Thymus (tissue), 11 donors: ENCODE measurements at regions not wholly inside any gene's neighbourhood (a gene's known extent, or its start where the extent isn't known, plus 50 kb on each side); places are given as distances from the start of the nearest gene placed in this dataset.

Experiments used
- DNase-seq, 9 donors: peaks; one replicate each; pipeline ENCODE4 v3.0.0-alpha.2; 2013; ENCODE audit warnings: low spot score in 9 of 9, low read depth in 6 of 9, missing footprints in 1 of 9
- H3K27ac ChIP-seq, 2 donors: one replicate each; pipeline ENCODE4 v1.5.1; 2013; ENCODE audit warnings: control low read depth in 1 of 2, low read depth in 1 of 2, low read length in 1 of 2, mild to moderate bottlenecking in 1 of 2, moderate library complexity in 1 of 2
- H3K27me3 ChIP-seq, 2 donors: one replicate each; pipeline ENCODE4 v1.5.1; 2013; ENCODE audit warnings: low read length in 1 of 2; ENCODE audit not compliant: control insufficient read depth in 2 of 2, insufficient read depth in 1 of 2
- H3K36me3 ChIP-seq, 2 donors: one replicate each; pipeline ENCODE4 v1.5.1; 2013; ENCODE audit warnings: low read length in 1 of 2, mild to moderate bottlenecking in 1 of 2, moderate library complexity in 1 of 2; ENCODE audit not compliant: control insufficient read depth in 2 of 2, insufficient read depth in 2 of 2
- H3K4me1 ChIP-seq, 2 donors: one replicate each; pipeline ENCODE4 v1.5.1; 2013; ENCODE audit warnings: low read length in 2 of 2; ENCODE audit not compliant: control insufficient read depth in 2 of 2, insufficient read depth in 2 of 2
- H3K4me3 ChIP-seq, 2 donors: one replicate each; pipeline ENCODE4 v1.5.1; 2013; ENCODE audit warnings: low read length in 2 of 2, control low read depth in 1 of 2, mild to moderate bottlenecking in 1 of 2
- H3K9me3 ChIP-seq, 2 donors: one replicate each; pipeline ENCODE4 v1.5.1; 2013; ENCODE audit warnings: low read length in 1 of 2, mild to moderate bottlenecking in 1 of 2; ENCODE audit not compliant: control insufficient read depth in 2 of 2, insufficient read depth in 1 of 2
- WGBS: extraction: QIAGEN DNeasy Blood & Tissue Kit; methylation state at CpG from one replicate; pipeline ENCODE4 v1.1.7; 2013; 5-methylcytosine and 5-hydroxymethylcytosine counted together
- donor health status: healthy.

GRCh38 chr1:168905633-168906032 is 176.6 kb upstream of the DPT start:
- WGBS = 98% methylated on average over 2 of the region's 2 CpGs
- H3K27ac ChIP-seq = no peak overlapping the region
- no peaks in the 10 kb centered on the region for H3K27me3 ChIP-seq
- H3K4me3 ChIP-seq = no peak overlapping the region
- H3K4me1 ChIP-seq = no peaks in the 10 kb centered on the region
- H3K36me3 ChIP-seq = no peaks in the 10 kb centered on the region
- no peaks in the 10 kb centered on the region for H3K9me3 ChIP-seq
- no peak for DNase-seq

GRCh38 chr1:168906367-168906766 is 177.4 kb upstream of the DPT start:
- no peak for DNase-seq
- H3K9me3 ChIP-seq = no peaks in the 10 kb centered on the region
- no peaks in the 10 kb centered on the region for H3K27me3 ChIP-seq
- H3K27ac ChIP-seq = no peak overlapping the region
- H3K4me1 ChIP-seq = no peaks in the 10 kb centered on the region
- WGBS = 88% methylated on average over 2 of the region's 2 CpGs
- no peak overlapping the region for H3K4me3 ChIP-seq
- no peaks in the 10 kb centered on the region for H3K36me3 ChIP-seq

DNA sequence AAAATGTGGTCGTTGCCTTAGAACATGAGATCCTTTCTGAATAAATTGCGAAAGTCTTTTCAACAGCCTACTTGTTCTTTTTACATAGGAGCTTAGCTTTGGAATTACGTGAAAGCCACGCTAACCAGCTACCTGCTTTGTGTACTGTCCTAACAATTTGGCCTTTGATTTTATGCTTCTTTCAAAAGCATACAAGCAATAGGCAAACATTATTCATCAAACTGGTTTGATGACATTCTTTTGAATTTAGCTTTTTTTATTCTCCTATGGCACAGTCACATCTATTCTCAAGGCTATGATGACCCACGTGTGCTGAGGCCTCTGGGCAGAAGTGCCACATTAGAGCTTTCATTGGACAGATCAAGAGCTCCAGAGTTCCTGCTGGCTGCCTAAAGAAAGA is 178.0 kb upstream of the DPT start:
- Histone ChIP-seq H3K4me1 (no peaks in the 10 kb centered on the region), H3K9me3 (no peaks in the 10 kb centered on the region), H3K4me3 (no peak overlapping the region), H3K27me3 (no peaks in the 10 kb centered on the region), H3K36me3 (no peaks in the 10 kb centered on the region), H3K27ac (no peak overlapping the region)
- WGBS = 69% methylated on average over 5 of the region's 5 CpGs
- no peak for DNase-seq

GRCh38 chr1:168907786-168908348 is 178.9 kb upstream of the DPT start:
- Histone ChIP-seq H3K4me1 (no peaks in the 10 kb centered on the region), H3K4me3 (no peak overlapping the region), H3K27me3 (no peaks in the 10 kb centered on the region), H3K36me3 (no peaks in the 10 kb centered on the region), H3K9me3 (no peaks in the 10 kb centered on the region), H3K27ac (no peak overlapping the region)
- no peak for DNase-seq

GRCh38 chr1:168910403-168910802 is 181.4 kb upstream of the DPT start:
- no peak for DNase-seq
- Histone ChIP-seq H3K4me1 (no peaks in the 10 kb centered on the region), H3K4me3 (no peak overlapping the region), H3K27me3 (no peaks in the 10 kb centered on the region), H3K27ac (no peak overlapping the region), H3K36me3 (no peaks in the 10 kb centered on the region), H3K9me3 (no peaks in the 10 kb centered on the region)
- 77% methylated on average over 2 of the region's 2 CpGs for WGBS

GRCh38 chr1:168911370-168911769 is 182.4 kb upstream of the DPT start:
- H3K4me3 ChIP-seq = no peak overlapping the region
- no peaks in the 10 kb centered on the region for H3K27me3 ChIP-seq
- H3K36me3 ChIP-seq = no peaks in the 10 kb centered on the region
- H3K27ac ChIP-seq = no peak overlapping the region
- DNase-seq = no peak
- no peaks in the 10 kb centered on the region for H3K4me1 ChIP-seq
- no peaks in the 10 kb centered on the region for H3K9me3 ChIP-seq

GRCh38 chr1:168913711-168914463 is 184.9 kb upstream of the DPT start:
- no peaks in the 10 kb centered on the region for H3K36me3 ChIP-seq
- H3K27ac ChIP-seq = no peak overlapping the region
- no peak overlapping the region for H3K4me3 ChIP-seq
- H3K9me3 ChIP-seq = no peaks in the 10 kb centered on the region
- 93% methylated on average over 4 of the region's 4 CpGs for WGBS
- H3K27me3 ChIP-seq = no peaks in the 10 kb centered on the region
- no peak for DNase-seq
- H3K4me1 ChIP-seq = no peaks in the 10 kb centered on the region

DNA sequence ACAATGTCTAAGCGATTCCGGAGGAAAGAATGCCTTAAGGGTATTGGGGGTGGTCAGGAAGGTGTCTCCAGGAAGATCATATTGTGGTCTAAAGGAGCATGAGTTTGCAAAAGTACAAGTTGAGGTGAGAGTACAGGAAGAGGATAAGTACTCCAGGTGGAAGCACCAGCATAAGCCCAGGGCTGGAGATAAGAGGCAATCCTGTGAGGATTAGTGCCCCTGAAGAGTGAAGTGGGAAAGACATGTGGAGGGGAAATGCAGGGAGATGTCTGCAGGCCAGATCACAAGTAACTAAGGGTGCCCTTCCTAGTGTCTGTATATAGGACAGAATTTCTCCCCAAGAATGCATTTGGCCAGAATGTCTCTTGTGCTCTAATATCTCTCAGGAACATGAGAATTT is 188.3 kb upstream of the DPT start:
- 69% methylated on average over 2 of the region's 2 CpGs for WGBS

DNA sequence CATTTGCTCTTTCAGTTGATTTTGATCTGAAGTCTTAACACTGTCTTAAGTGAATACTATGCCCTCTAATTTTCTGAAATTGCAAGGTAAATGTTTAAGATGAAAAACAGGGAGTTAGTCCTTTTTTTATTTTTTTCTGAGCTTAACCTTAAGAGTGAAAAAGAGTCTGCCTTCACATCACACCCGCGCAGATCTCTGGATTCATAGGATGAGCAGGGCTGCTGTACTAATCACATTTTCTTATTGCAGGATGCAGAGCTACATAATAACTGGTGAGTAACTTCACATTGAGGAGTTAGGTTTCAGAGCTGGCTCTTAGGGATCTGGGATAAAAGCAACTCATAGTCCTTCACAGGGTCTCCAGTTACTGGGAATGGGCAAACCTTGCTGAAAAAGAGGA is 188.7 kb upstream of the ATP1B1 start:
- Histone ChIP-seq H3K4me3 (no peak overlapping the region), H3K4me1 (no peaks in the 10 kb centered on the region), H3K9me3 (no peaks in the 10 kb centered on the region), H3K27me3 (no peaks in the 10 kb centered on the region), H3K36me3 (no peaks in the 10 kb centered on the region), H3K27ac (no peak overlapping the region)
- WGBS = 95% methylated on average over 2 of the region's 2 CpGs
- no peak for DNase-seq

More for the DNA sequence above, 188.3 kb upstream of the DPT start:
- Histone ChIP-seq H3K9me3 (no peaks in the 10 kb centered on the region), H3K27ac (no peak overlapping the region), H3K4me3 (no peak overlapping the region), H3K36me3 (no peaks in the 10 kb centered on the region), H3K27me3 (no peaks in the 10 kb centered on the region), H3K4me1 (no peaks in the 10 kb centered on the region)
- no peak for DNase-seq
